ENCODE measurements at regions not wholly inside any gene's neighbourhood (a gene's known extent, or its start where the extent isn't known, plus 50 kb on each side); places are given as distances from the start of the nearest gene placed in this dataset.

DNA sequence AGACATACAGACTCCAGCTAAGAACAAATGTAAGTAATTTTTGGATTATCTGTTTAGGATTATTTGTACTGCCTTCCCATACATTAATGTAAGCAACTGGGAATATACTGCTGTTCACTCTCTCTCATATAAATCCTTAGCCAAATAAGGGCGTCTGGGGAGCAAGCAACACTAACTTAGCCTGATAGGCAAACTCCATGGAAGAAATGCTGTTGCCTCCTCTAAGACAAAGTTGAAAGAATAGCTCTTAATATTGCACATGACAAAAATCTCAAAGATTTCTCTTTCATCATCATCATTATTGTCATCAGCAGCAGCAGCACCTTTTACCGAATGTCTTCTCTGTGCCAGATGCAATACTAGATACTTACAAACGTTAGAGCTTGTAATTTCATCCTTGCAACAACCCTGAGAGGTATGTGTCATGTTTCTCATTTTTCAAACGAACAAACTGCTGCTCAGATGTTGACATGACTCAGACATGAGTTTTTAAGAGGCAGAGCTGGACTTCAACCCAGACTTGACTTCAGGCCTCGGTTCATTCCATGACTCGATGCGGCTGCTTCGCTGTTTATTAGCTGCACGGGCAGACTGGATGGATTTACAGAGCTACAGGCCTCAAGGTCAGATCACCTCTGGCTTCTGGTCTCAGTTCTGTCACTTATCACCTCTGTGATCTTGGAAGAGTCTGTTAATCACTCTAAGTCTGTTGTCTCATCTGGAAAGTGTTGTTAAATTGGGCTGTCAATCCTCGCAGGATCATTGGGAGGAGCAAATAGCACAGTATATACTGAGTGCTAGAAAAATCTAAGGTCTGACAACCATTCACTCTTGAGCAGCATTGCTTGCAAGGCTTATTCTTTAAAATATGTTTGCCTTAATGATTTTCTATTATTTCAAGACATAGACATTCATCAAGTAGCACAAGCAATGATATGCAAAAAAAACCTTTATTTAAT lies 126.3 kb upstream of the CELF2 start:
- ATAC-seq (ENCODE audit: low FRiP score) (peak; percentile 29), DNase-seq (ENCODE audit: low spot score) (no peak)
- TF ChIP-seq, protein P1, sequence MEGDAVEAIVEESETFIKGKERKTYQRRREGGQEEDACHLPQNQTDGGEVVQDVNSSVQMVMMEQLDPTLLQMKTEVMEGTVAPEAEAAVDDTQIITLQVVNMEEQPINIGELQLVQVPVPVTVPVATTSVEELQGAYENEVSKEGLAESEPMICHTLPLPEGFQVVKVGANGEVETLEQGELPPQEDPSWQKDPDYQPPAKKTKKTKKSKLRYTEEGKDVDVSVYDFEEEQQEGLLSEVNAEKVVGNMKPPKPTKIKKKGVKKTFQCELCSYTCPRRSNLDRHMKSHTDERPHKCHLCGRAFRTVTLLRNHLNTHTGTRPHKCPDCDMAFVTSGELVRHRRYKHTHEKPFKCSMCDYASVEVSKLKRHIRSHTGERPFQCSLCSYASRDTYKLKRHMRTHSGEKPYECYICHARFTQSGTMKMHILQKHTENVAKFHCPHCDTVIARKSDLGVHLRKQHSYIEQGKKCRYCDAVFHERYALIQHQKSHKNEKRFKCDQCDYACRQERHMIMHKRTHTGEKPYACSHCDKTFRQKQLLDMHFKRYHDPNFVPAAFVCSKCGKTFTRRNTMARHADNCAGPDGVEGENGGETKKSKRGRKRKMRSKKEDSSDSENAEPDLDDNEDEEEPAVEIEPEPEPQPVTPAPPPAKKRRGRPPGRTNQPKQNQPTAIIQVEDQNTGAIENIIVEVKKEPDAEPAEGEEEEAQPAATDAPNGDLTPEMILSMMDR (IDR thresholded peaks at IDR 0.05): no peak

DNA sequence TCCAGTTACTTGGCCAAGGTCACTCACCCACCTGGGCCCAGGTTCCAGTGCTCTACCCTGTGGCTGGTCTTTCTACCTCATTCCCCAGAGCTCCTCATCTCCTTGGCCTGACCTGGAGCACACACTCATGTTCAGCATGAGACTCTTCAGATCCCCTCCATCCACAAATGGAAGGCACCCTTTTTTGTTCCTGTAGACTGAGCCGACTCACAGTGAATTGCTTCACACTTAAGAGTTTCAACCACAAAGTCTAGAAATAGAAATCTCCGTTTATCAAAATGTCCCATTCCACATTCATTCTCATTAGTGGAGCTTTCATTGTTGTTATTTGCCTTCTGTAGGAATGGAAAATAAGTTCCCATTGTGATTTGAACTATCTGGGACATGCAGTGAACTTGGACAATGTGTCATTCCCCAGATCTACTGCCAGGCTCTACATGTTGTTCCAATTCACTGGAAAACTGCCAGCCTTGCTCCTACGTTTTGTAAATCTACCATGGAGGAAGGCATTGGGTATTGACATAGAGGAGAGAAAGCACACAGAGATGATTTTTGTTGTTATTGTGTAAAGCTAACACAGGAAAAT lies 125.3 kb upstream of the CELF2 start:
- ATAC-seq (ENCODE audit: low FRiP score): no peak
- no peak for DNase-seq (ENCODE audit: low spot score)
- TF ChIP-seq, protein P1 (IDR thresholded peaks at IDR 0.05): no peak

DNA sequence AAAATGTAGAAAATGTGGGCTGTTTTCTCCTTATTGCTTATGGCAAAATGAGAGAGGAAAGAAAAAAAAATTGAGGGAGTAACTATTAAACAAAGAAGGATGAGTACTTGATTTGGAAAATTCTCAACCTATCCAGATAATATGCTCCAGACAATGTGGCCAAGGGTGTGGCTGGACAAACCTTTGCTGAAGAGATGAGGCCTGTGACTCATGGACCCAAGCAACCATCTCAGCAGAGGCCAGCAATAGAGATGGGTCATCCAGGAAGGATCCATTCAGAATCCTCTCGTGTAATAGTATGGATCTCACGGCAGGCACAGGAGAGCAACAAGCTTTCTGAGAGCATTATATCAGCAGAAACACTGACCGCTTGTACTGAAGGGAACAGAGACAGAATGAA lies 120.3 kb upstream of the CELF2 start:
- ATAC-seq (ENCODE audit: low FRiP score): no peak
- TF ChIP-seq, protein P1 (IDR thresholded peaks at IDR 0.05): no peak
- DNase-seq (ENCODE audit: low spot score): no peak

DNA sequence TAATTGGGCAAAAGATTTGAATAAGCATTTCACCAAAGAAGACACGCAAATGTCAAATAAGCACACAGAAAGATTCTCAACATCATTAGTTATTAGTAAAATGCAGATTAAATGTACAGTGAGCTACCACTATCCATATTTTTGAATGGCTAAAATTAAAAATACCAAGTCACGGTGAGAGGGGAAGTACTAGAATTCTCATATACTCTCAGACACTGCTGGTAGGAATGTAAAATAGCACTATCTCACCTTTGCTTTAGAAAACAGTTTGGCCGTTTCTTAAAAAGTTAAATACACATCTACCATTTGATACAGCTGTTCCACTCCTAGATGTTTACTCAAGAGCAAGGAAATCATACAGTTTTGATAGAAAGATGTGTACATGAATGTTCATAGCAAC lies 115.8 kb upstream of the CELF2 start:
- ATAC-seq (ENCODE audit: low FRiP score) (no peak), DNase-seq (ENCODE audit: low spot score) (no peak)
- TF ChIP-seq, protein P1 (IDR thresholded peaks at IDR 0.05): no peak

DNA sequence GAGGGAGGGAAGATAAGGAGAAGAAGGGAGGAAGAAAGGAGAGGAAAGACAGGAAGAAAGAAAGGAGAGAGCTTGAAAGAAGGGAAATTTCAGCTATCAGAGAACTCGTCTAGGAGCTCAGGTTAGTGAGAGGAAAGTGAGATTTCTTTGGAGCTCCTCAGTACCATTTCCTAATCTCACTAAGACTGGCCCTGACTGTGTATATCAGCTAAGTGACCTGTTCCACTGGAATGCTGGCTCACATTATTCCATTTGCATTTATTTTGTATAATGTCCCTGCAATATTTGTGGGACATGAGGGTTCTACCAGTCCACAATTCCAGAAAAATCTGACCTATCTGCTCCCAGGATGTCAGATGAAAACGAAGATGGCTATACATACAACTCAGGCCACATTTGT lies 114.7 kb upstream of the CELF2 start:
- DNase-seq (ENCODE audit: low spot score): no peak
- no peak for ATAC-seq (ENCODE audit: low FRiP score)
- TF ChIP-seq, protein P1 (IDR thresholded peaks at IDR 0.05): no peak

DNA sequence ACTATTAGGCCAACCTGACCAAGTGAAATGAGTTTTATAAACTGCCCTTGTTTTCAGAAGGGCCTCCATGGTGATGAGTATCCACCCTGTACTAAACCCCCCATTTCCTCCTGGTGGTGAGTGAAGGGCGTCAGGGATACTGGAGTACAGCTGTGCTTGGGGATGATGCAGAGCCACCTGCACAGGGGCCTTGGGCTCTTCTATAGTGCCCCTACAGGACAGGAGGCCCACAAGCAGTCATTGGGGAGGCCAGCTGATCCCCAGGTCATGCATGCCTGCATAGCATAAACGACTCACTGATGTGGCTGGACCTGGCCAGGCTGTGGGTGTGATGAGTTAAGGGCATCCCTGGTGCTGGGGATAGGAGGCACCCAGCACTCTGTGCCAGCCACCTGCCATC lies 114.1 kb upstream of the CELF2 start:
- TF ChIP-seq, protein P1 (IDR thresholded peaks at IDR 0.05): no peak
- ATAC-seq (ENCODE audit: low FRiP score): no peak
- no peak for DNase-seq (ENCODE audit: low spot score)

DNA sequence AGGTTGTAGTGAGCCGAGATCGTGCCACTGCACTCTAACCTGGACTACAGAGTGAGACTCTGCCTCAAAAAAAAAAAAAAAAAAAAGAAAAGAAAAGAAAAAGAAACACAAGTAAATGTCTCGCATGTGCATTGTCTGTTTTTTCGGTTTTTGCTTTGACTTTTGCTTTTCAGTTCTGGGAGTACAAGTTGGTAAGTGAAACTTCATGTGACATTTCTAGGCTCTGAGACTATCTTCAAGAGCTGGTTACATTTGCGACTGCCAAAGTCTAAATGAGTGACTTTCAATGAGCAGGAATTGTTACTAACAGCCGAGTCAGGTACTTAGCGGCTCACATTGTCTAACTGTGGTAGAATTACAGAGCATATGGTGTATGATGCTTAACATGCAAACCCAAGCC lies 107.0 kb upstream of the CELF2 start:
- no peak for ATAC-seq (ENCODE audit: low FRiP score)
- DNase-seq (ENCODE audit: low spot score): no peak
- TF ChIP-seq, protein P1 (IDR thresholded peaks at IDR 0.05): no peak
